Lung (tissue), 11 donors: ENCODE measurements at regions not wholly inside any gene's neighbourhood (a gene's known extent, or its start where the extent isn't known, plus 50 kb on each side); places are given as distances from the start of the nearest gene placed in this dataset.

ENCODE experiments used
- ATAC-seq: fragments of 200-7000 bp; cut with Tn5 transposase; one replicate; pipeline ENCODE4 v1.9.1; 2020; ENCODE audit warnings: moderate number of reproducible peaks; ENCODE audit not compliant: insufficient read depth, low FRiP score
- DNase-seq, 3 donors: peaks; one replicate each; pipeline ENCODE4 v3.0.0-alpha.2; 2013 to 2017
- H3K27ac ChIP-seq, 2 donors: one replicate each; pipeline ENCODE4 v1.5.1; 2013; ENCODE audit warnings: mild to moderate bottlenecking in 2 of 2, moderate library complexity in 2 of 2, control low read depth in 1 of 2, inconsistent platforms in 1 of 2, low read depth in 1 of 2, low read length in 1 of 2
- H3K27me3 ChIP-seq, 3 donors: one replicate each; pipeline ENCODE4 v1.5.1; 2013; ENCODE audit warnings: low read length in 2 of 3; ENCODE audit not compliant: control insufficient read depth in 3 of 3, insufficient read depth in 3 of 3
- H3K36me3 ChIP-seq, 4 donors: one replicate each; pipeline ENCODE4 v1.5.1; 2013; ENCODE audit warnings: low read length in 4 of 4, mild to moderate bottlenecking in 1 of 4, moderate library complexity in 1 of 4; ENCODE audit not compliant: control insufficient read depth in 4 of 4, insufficient read depth in 4 of 4
- H3K4me1 ChIP-seq, 5 donors: one replicate each; pipeline ENCODE4 v1.5.1; 2013; ENCODE audit warnings: low read length in 5 of 5, mild to moderate bottlenecking in 2 of 5, moderate library complexity in 1 of 5; ENCODE audit not compliant: control insufficient read depth in 5 of 5, insufficient read depth in 5 of 5
- H3K4me3 ChIP-seq: one replicate; pipeline ENCODE4 v1.5.1; 2013; ENCODE audit warnings: mild to moderate bottlenecking, control low read depth, moderate library complexity
- H3K9ac ChIP-seq, 2 donors: one replicate each; pipeline ENCODE4 v1.5.1; 2013; ENCODE audit warnings: low read length in 2 of 2, control low read depth in 1 of 2; ENCODE audit not compliant: insufficient read depth in 1 of 2
- H3K9me3 ChIP-seq, 4 donors: one replicate each; pipeline ENCODE4 v1.5.1; 2013; ENCODE audit warnings: low read length in 3 of 4, mild to moderate bottlenecking in 1 of 4, moderate library complexity in 1 of 4; ENCODE audit not compliant: control insufficient read depth in 4 of 4, insufficient read depth in 3 of 4
- WGBS, 2 donors: extraction: QIAGEN DNeasy Blood & Tissue Kit; methylation state at CpG; one replicate each; pipeline ENCODE4 v1.1.7; 2013; 5-methylcytosine and 5-hydroxymethylcytosine counted together
- TF ChIP-seq, protein P1 (sequence below): IDR thresholded peaks from 2 replicates; pipeline ENCODE4 v1.5.1; 2012; ENCODE audit warnings: mild to moderate bottlenecking; ENCODE audit errors: control extremely low read depth, extremely low read depth
- donor health status: control.
- donor health status: control.
- donor health status: Bipolar disorder and iron deficiency.
- donor health status: healthy.
- donor health status: DM: yes; HTN: yes; CAD: no.

DNA sequence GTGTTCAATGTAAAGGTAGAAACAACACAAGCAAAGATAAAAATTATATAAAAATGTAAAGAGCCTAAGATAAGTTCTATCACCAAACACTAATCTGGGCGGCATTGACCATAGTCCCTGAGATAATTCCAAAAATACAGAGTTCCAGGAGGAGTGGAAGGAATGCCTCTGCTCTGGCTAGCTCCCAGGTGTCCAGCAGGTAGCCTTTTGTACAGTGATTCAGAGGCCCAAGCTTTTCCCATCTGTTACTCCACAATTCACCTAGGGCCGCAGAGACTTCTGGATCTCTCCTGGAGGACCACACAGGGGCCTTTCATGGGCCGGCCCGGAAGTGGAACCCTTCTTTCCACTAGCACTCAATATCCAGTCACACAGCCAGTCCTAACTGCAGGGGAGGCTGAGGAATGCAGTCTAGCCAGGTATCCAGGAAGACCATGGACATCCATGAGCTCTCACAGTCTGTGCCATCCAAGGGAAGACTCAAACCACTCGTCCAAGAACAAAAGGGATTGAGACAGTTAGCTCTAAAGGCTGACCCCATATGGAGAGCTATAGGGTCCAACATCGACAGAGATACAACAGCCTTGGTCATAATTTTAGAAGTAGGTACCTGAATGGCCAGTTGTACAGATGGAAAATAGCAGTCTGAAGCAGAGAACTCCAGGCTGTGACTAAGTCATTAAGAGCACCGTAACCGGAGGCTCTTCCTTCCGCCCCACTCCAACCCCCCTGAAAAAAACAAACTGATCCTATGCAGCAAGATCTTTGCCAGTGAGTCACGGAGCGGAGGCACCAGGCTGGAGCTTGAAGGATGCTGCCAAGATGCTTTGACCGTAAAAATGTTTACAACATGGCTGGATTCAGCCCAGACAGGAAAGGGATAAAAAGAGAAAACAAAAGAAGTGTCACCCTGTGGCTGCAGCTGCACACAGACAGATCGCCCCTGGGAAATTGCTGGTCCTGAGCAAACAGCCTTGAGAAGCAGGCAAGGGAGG is 204.8 kb downstream of the NUAK1 start:
- WGBS, 2 donors = 61 to 62% methylated on average over 13 of the region's 13 CpGs
- TF ChIP-seq, protein P1, sequence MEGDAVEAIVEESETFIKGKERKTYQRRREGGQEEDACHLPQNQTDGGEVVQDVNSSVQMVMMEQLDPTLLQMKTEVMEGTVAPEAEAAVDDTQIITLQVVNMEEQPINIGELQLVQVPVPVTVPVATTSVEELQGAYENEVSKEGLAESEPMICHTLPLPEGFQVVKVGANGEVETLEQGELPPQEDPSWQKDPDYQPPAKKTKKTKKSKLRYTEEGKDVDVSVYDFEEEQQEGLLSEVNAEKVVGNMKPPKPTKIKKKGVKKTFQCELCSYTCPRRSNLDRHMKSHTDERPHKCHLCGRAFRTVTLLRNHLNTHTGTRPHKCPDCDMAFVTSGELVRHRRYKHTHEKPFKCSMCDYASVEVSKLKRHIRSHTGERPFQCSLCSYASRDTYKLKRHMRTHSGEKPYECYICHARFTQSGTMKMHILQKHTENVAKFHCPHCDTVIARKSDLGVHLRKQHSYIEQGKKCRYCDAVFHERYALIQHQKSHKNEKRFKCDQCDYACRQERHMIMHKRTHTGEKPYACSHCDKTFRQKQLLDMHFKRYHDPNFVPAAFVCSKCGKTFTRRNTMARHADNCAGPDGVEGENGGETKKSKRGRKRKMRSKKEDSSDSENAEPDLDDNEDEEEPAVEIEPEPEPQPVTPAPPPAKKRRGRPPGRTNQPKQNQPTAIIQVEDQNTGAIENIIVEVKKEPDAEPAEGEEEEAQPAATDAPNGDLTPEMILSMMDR = no peak
- peaks cover 0 to 31% (median 7%) of the 10 kb centered on the region in 5 donors for H3K4me1 ChIP-seq
- no peaks in the 10 kb centered on the region for H3K9me3 ChIP-seq
- ATAC-seq (peak; percentile 55), DNase-seq (peak; percentile 52 to 90 (median 81))
- no peak overlapping the region for H3K4me3 ChIP-seq
- H3K36me3 ChIP-seq = no peaks in the 10 kb centered on the region
- H3K9ac ChIP-seq = no peak overlapping the region
- H3K27ac ChIP-seq = peak overlapping the region in 1 of 2 donors; percentile 41
- H3K27me3 ChIP-seq = no peaks in the 10 kb centered on the region

DNA sequence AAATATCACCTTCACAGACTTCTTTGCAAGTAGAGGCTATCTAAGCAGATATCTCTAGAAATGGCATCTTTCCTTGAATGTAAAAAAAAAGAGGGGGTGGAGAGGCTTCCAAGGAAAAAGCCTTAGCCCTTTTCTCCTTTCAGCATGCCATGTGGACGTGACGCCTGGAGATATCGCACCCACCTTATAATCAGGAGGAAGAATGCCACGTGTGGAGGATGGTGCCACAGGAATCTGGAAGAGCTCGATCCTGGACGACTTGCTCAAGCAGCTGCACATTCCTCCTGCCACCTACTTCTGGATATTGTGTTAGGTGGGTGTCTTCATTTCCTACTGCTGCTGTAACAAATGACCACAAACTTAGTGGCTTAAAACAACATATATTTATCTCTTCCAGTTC is 203.6 kb downstream of the NUAK1 start:
- Histone ChIP-seq H3K4me3 (no peak overlapping the region), H3K4me1 (peaks cover 0 to 31% (median 7%) of the 10 kb centered on the region in 5 donors), H3K27ac (no peak overlapping the region), H3K36me3 (no peaks in the 10 kb centered on the region), H3K9me3 (no peaks in the 10 kb centered on the region), H3K27me3 (no peaks in the 10 kb centered on the region), H3K9ac (no peak overlapping the region)
- TF ChIP-seq, protein P1 = no peak
- 48 to 71% methylated on average over 6 of the region's 6 CpGs for WGBS, 2 donors
- DNase-seq = no peak
- no peak for ATAC-seq

DNA sequence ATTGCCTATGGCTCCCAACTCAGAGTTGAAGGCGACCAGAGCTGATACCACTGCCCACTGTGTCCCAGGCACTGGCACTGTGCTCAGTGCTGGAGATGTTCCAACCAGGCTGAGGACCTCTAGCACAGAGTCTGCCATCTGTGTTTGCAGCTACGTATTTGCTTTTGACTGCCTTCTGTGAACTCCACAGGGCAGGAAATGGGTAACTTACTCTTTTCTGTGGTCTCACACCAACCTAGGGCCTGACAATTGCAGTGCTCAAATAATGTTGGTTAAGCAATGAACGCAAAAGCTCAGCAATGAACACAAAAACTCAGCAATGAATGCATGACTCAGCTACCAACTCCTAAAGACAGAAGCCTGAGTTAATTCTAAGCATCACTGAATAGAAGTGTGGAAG is 202.8 kb downstream of the NUAK1 start:
- Histone ChIP-seq H3K4me3 (no peak overlapping the region), H3K4me1 (peaks cover 0 to 27% (median 7%) of the 10 kb centered on the region in 5 donors), H3K27me3 (no peaks in the 10 kb centered on the region), H3K27ac (no peak overlapping the region), H3K9me3 (no peaks in the 10 kb centered on the region), H3K9ac (no peak overlapping the region), H3K36me3 (no peaks in the 10 kb centered on the region)
- no peak for ATAC-seq
- no peak for DNase-seq
- 76 to 77% methylated on average over 3 of the region's 3 CpGs for WGBS, 2 donors
- TF ChIP-seq, protein P1 = no peak
